HEK293 (cell line): ENCODE measurements at regions not wholly inside any gene's neighbourhood (a gene's known extent, or its start where the extent isn't known, plus 50 kb on each side); places are given as distances from the start of the nearest gene placed in this dataset.

Experiments
- CTCF ChIA-PET: fragments of 350-600 bp; formaldehyde crosslinking; extraction: SDS; loops from one replicate; lab custom pipeline; 2021; ENCODE audit warnings: antibody characterized with exemption; lab: Yijun Ruan, JAX
- POLR2A ChIA-PET: fragments of 300-600 bp; formaldehyde crosslinking; extraction: SDS; loops from one replicate; lab custom pipeline; 2020; ENCODE audit warnings: antibody characterized with exemption, inconsistent platforms; lab: Yijun Ruan, JAX
- H3K27ac ChIP-seq: fragments of 200-500 bp; sonication (Bioruptor generic); 2 replicates; pipeline ENCODE4 v1.5.1; 2014; ENCODE audit warnings: low read depth, low read length, control low read depth, inconsistent platforms; ENCODE audit errors: extremely low read depth
- H3K36me3 ChIP-seq, 2 experiments: fragments of 200-500 bp in 1 of 2; sonication (Bioruptor generic) in 1 of 2; 1 replicate in 1 of 2; 2 replicates in 1 of 2; pipeline ENCODE4 v1.5.1; 2014 to 2017; ENCODE audit warnings: inconsistent platforms in 2 of 2, low read length in 2 of 2; ENCODE audit not compliant: control insufficient read depth in 2 of 2, insufficient read depth in 1 of 2
- H3K4me1 ChIP-seq: fragments of 200-500 bp; sonication (Bioruptor generic); 2 replicates; pipeline ENCODE4 v1.5.1; 2014; ENCODE audit warnings: mild to moderate bottlenecking, low read length, inconsistent platforms; ENCODE audit not compliant: control insufficient read depth, insufficient read depth
- H3K4me3 ChIP-seq: 2 replicates; pipeline ENCODE4 v1.5.1; 2011; ENCODE audit warnings: low read depth, mild to moderate bottlenecking, control low read depth, low read length, moderate library complexity
- H3K9me3 ChIP-seq: fragments of 200-500 bp; sonication (Bioruptor generic); 2 replicates; pipeline ENCODE4 v1.5.1; 2014; ENCODE audit warnings: low read depth, low read length, inconsistent platforms; ENCODE audit not compliant: control insufficient read depth, insufficient read depth
- EGR2 ChIP-seq: fragments of 450-650 bp; formaldehyde crosslinking; IDR thresholded peaks from 2 replicates; pipeline ENCODE4 v1.5.1; 2016; ENCODE audit warnings: low read depth, missing biosample characterization, missing genetic modification characterization
- PRDM1 ChIP-seq: fragments of 450-650 bp; formaldehyde crosslinking; IDR thresholded peaks from 2 replicates; pipeline ENCODE4; 2016; ENCODE audit warnings: missing biosample characterization, missing genetic modification characterization
- SETDB1 ChIP-seq: IDR thresholded peaks from one replicate; pipeline ENCODE4 v1.6.1; 2017; ENCODE audit warnings: mild to moderate bottlenecking, low read length, moderate library complexity, mixed read lengths; ENCODE audit not compliant: insufficient read length
- ZBTB48 ChIP-seq: fragments of 450-650 bp; formaldehyde crosslinking; IDR thresholded peaks from 2 replicates; pipeline ENCODE4 v1.5.1; 2016; ENCODE audit warnings: missing biosample characterization, missing genetic modification characterization
- ZNF174 ChIP-seq: fragments of 450-650 bp; formaldehyde crosslinking; IDR thresholded peaks from 2 replicates; pipeline ENCODE4 v1.5.0; 2017; ENCODE audit warnings: missing biosample characterization, mild to moderate bottlenecking, missing genetic modification characterization
- ZNF184 ChIP-seq: fragments of 450-650 bp; IDR thresholded peaks from 2 replicates; pipeline ENCODE4 v1.5.1; 2018; ENCODE audit warnings: missing biosample characterization, mild to moderate bottlenecking, missing genetic modification characterization
- ZNF266 ChIP-seq: fragments of 450-650 bp; formaldehyde crosslinking; IDR thresholded peaks from 2 replicates; pipeline ENCODE4 v1.5.1; 2016; ENCODE audit warnings: missing biosample characterization, missing genetic modification characterization, low read depth
- ZNF404 ChIP-seq: fragments of 450-650 bp; formaldehyde crosslinking; IDR thresholded peaks from 2 replicates; pipeline ENCODE4 v1.5.1; 2017; ENCODE audit warnings: missing biosample characterization, missing genetic modification characterization
- ZNF473 ChIP-seq: fragments of 450-650 bp; formaldehyde crosslinking; IDR thresholded peaks from 2 replicates; pipeline ENCODE4 v1.5.1; 2017; ENCODE audit warnings: missing biosample characterization, missing genetic modification characterization
- ZNF555 ChIP-seq: fragments of 450-650 bp; formaldehyde crosslinking; conservative IDR thresholded peaks from 2 replicates; pipeline ENCODE4 v1.5.1; 2017; ENCODE audit warnings: missing biosample characterization, mild to moderate bottlenecking, missing genetic modification characterization, inconsistent platforms
- ZNF791 ChIP-seq: fragments of 450-650 bp; formaldehyde crosslinking; IDR thresholded peaks from 2 replicates; pipeline ENCODE4 v1.5.1; 2016; ENCODE audit warnings: missing biosample characterization, missing genetic modification characterization
- ZXDB ChIP-seq: fragments of 450-650 bp; formaldehyde crosslinking; IDR thresholded peaks from 2 replicates; pipeline ENCODE4 v1.5.1; 2016; ENCODE audit warnings: missing biosample characterization, missing genetic modification characterization
- TF ChIP-seq, protein P1 (sequence below): fragments of 450-650 bp; formaldehyde crosslinking; IDR thresholded peaks from 2 replicates; pipeline ENCODE4 v1.5.1; 2016; ENCODE audit warnings: missing biosample characterization, missing genetic modification characterization
- TF ChIP-seq, protein P2 (sequence below): fragments of 450-650 bp; formaldehyde crosslinking; IDR thresholded peaks from 2 replicates; pipeline ENCODE4 v1.5.1; 2016; ENCODE audit warnings: missing biosample characterization, missing genetic modification characterization
- TF ChIP-seq, protein P3 (sequence below): fragments of 450-650 bp; formaldehyde crosslinking; IDR thresholded peaks from 2 replicates; pipeline ENCODE4 v1.5.1; 2016; ENCODE audit warnings: missing biosample characterization, missing genetic modification characterization
- TF ChIP-seq, protein P4 (sequence below): fragments of 450-650 bp; formaldehyde crosslinking; IDR thresholded peaks from 2 replicates; pipeline ENCODE4 v1.5.1; 2017; ENCODE audit warnings: missing biosample characterization, missing genetic modification characterization
- TF ChIP-seq, protein P5 (sequence below): fragments of 450-650 bp; formaldehyde crosslinking; IDR thresholded peaks from 2 replicates; pipeline ENCODE4 v1.5.1; 2016; ENCODE audit warnings: missing biosample characterization, missing genetic modification characterization
- TF ChIP-seq, protein P6 (sequence below): fragments of 450-650 bp; formaldehyde crosslinking; IDR thresholded peaks from 2 replicates; pipeline ENCODE4 v1.5.1; 2016; ENCODE audit warnings: missing biosample characterization, missing genetic modification characterization
- TF ChIP-seq, protein P7 (sequence below): fragments of 450-650 bp; formaldehyde crosslinking; IDR thresholded peaks from 2 replicates; pipeline ENCODE4 v1.5.1; 2017; ENCODE audit warnings: missing biosample characterization, missing genetic modification characterization

DNA sequence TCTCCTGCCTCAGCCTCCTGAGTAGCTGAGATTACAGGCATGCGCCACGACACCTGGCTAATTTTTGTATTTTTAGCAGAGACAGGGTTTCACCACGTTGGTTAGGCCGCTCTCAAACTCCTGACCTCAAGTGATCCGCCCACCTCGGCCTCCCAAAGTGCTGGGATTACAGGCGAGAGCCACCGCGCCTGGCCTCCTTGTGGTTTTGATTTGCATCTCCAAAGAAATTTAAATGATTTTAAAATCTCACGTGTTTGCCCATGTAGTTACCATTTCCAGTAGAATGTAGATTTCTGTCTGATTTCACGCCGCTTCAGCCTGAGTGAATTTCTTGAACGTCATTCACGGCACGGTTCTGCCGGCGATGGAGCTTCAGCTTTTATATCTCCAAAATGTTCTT, 55.8 kb downstream of the IGF2 start:
- ChIA-PET CTCF (no interaction called here), POLR2A (no interaction called here)
- Histone ChIP-seq H3K4me3 (no peak overlapping the region), H3K4me1 (no peaks in the 10 kb centered on the region), H3K9me3 (no peaks in the 10 kb centered on the region), H3K36me3 (no peaks in the 10 kb centered on the region), H3K27ac (no peak overlapping the region)
- TF ChIP-seq ZNF473 = no peak
- no peak for TF ChIP-seq ZNF174
- TF ChIP-seq ZXDB = no peak
- TF ChIP-seq, protein P1, sequence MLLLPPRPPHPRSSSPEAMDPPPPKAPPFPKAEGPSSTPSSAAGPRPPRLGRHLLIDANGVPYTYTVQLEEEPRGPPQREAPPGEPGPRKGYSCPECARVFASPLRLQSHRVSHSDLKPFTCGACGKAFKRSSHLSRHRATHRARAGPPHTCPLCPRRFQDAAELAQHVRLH (tag by site-specific recombination) = no peak
- TF ChIP-seq, protein P2, sequence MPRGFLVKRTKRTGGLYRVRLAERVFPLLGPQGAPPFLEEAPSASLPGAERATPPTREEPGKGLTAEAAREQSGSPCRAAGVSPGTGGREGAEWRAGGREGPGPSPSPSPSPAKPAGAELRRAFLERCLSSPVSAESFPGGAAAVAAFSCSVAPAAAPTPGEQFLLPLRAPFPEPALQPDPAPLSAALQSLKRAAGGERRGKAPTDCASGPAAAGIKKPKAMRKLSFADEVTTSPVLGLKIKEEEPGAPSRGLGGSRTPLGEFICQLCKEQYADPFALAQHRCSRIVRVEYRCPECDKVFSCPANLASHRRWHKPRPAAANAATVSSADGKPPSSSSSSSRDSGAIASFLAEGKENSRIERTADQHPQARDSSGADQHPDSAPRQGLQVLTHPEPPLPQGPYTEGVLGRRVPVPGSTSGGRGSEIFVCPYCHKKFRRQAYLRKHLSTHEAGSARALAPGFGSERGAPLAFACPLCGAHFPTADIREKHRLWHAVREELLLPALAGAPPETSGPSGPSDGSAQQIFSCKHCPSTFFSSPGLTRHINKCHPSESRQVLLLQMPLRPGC (tag by site-specific recombination) = no peak
- TF ChIP-seq, protein P3, sequence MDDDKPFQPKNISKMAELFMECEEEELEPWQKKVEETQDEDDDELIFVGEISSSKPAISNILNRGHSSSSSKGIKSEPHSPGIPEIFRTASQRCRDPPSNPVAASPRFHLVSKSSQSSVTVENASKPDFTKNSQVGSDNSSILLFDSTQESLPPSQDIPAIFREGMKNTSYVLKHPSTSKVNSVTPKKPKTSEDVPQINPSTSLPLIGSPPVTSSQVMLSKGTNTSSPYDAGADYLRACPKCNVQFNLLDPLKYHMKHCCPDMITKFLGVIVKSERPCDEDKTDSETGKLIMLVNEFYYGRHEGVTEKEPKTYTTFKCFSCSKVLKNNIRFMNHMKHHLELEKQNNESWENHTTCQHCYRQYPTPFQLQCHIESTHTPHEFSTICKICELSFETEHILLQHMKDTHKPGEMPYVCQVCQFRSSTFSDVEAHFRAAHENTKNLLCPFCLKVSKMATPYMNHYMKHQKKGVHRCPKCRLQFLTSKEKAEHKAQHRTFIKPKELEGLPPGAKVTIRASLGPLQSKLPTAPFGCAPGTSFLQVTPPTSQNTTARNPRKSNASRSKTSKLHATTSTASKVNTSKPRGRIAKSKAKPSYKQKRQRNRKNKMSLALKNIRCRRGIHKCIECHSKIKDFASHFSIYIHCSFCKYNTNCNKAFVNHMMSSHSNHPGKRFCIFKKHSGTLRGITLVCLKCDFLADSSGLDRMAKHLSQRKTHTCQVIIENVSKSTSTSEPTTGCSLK = no peak
- no peak for TF ChIP-seq ZNF555 (tag by site-specific recombination)
- TF ChIP-seq EGR2 (tag by site-specific recombination) = no peak
- no peak for TF ChIP-seq SETDB1
- no peak for TF ChIP-seq ZBTB48 (tag by site-specific recombination)

DNA sequence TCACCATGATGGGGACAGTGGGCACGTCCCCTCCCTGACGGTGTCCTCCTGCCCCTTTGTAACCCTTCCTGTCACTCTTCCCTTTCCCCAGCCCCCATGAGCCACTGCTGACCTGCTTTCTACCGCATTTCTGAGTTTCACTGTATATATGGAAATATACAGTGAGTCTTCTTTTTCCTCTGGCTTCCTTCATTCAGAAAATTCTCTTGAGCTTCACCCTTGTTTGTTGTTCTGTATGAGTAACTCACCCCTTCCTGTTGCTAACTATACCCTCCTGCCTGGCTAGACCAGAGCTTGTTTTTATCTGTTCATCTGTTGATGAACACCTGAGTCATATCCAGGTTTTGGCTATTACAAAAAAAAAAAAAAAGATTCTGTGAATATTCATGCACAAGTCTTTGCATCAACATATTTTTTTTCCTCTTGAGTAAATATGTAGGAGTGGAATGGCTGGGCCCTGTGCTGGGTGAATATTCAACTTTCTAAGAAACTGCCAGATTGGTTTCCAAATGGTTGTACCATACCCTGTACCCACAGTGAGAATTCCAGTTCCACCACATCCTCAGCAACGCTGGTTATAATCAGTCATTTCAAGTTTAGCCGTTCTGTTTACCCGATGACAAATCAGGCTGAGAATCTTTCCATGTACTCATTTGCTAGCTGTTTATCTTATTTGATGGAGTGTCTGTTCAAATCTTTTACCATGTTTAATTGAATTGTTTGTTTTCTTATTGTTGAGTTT, 62.0 kb downstream of the IGF2 start:
- TF ChIP-seq ZNF266 = no peak
- no peak for TF ChIP-seq ZNF791
- no peak for TF ChIP-seq ZNF404 (tag by site-specific recombination)
- TF ChIP-seq ZNF184 = 0 out of 2 replicates have a peak, but pooled peaks have one; percentile 23
- no peak for TF ChIP-seq PRDM1 (tag by site-specific recombination)
- TF ChIP-seq, protein P4, sequence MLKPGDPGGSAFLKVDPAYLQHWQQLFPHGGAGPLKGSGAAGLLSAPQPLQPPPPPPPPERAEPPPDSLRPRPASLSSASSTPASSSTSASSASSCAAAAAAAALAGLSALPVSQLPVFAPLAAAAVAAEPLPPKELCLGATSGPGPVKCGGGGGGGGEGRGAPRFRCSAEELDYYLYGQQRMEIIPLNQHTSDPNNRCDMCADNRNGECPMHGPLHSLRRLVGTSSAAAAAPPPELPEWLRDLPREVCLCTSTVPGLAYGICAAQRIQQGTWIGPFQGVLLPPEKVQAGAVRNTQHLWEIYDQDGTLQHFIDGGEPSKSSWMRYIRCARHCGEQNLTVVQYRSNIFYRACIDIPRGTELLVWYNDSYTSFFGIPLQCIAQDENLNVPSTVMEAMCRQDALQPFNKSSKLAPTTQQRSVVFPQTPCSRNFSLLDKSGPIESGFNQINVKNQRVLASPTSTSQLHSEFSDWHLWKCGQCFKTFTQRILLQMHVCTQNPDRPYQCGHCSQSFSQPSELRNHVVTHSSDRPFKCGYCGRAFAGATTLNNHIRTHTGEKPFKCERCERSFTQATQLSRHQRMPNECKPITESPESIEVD (tag by site-specific recombination) = peak; percentile 51; the same call in 1 of the 2 replicates
- ChIA-PET POLR2A (interaction anchor here (0.5 kb wide), 1 partner anchor 300 kb away, joined by 4 read pairs; the partner anchor contains the start of gene CD81), CTCF (interaction anchor here (0.6 to 0.7 kb wide), 4 partner anchors 10 to 791 kb away, joined by 3 to 5 read pairs (median 3); no protein-coding TSS in a partner anchor)
- Histone ChIP-seq H3K27ac (no peak overlapping the region), H3K9me3 (no peaks in the 10 kb centered on the region), H3K4me1 (no peaks in the 10 kb centered on the region), H3K36me3 (no peaks in the 10 kb centered on the region), H3K4me3 (no peak overlapping the region)

DNA sequence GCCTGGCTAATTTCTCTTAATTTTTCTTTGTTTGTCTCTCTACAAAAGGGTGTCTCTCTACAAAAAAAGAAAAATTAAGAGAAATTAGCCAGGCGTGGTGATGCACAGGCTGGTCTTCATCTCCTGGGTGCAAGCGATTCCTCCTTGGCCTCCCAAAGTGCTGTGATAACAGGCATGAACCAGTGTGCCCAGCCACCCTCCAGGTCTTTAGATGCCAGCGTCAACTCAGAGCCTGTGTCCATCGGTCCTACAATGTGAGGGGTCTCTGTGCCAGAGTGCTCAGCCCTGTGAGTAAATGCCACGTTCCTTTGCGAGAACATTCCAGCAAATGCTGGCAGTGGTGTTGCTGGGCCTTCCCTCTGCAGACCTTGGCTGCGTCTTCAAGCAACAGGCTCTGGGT, 62.7 kb downstream of the IGF2 start:
- POLR2A ChIA-PET = no interaction called here
- TF ChIP-seq, protein P5, sequence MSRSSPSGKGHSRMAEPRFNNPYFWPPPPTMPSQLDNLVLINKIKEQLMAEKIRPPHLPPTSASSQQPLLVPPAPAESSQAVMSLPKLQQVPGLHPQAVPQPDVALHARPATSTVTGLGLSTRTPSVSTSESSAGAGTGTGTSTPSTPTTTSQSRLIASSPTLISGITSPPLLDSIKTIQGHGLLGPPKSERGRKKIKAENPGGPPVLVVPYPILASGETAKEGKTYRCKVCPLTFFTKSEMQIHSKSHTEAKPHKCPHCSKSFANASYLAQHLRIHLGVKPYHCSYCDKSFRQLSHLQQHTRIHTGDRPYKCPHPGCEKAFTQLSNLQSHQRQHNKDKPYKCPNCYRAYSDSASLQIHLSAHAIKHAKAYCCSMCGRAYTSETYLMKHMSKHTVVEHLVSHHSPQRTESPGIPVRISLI (tag by site-specific recombination) = no peak
- TF ChIP-seq, protein P6, sequence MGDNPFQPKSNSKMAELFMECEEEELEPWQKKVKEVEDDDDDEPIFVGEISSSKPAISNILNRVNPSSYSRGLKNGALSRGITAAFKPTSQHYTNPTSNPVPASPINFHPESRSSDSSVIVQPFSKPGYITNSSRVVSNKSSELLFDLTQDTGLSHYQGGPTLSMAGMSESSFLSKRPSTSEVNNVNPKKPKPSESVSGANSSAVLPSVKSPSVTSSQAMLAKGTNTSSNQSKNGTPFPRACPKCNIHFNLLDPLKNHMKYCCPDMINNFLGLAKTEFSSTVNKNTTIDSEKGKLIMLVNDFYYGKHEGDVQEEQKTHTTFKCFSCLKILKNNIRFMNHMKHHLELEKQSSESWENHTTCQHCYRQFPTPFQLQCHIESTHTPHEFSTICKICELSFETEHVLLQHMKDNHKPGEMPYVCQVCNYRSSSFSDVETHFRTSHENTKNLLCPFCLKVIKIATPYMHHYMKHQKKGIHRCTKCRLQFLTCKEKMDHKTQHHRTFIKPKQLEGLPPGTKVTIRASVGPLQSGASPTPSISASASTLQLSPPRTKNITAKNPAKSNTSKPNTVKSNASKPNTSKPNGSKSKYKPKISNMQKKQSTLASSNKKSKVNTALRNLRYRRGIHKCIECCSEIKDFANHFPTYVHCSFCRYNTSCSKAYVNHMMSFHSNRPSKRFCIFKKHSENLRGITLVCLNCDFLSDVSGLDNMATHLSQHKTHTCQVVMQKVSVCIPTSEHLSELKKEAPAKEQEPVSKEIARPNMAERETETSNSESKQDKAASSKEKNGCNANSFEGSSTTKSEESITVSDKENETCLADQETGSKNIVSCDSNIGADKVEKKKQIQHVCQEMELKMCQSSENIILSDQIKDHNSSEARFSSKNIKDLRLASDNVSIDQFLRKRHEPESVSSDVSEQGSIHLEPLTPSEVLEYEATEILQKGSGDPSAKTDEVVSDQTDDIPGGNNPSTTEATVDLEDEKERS (tag by site-specific recombination) = no peak
- TF ChIP-seq, protein P7, sequence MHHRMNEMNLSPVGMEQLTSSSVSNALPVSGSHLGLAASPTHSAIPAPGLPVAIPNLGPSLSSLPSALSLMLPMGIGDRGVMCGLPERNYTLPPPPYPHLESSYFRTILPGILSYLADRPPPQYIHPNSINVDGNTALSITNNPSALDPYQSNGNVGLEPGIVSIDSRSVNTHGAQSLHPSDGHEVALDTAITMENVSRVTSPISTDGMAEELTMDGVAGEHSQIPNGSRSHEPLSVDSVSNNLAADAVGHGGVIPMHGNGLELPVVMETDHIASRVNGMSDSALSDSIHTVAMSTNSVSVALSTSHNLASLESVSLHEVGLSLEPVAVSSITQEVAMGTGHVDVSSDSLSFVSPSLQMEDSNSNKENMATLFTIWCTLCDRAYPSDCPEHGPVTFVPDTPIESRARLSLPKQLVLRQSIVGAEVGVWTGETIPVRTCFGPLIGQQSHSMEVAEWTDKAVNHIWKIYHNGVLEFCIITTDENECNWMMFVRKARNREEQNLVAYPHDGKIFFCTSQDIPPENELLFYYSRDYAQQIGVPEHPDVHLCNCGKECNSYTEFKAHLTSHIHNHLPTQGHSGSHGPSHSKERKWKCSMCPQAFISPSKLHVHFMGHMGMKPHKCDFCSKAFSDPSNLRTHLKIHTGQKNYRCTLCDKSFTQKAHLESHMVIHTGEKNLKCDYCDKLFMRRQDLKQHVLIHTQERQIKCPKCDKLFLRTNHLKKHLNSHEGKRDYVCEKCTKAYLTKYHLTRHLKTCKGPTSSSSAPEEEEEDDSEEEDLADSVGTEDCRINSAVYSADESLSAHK (tag by site-specific recombination) = no peak

More for the DNA sequence above, 62.7 kb downstream of the IGF2 start:
- H3K4me1 ChIP-seq = no peaks in the 10 kb centered on the region
- no peaks in the 10 kb centered on the region for H3K9me3 ChIP-seq
- no peak overlapping the region for H3K27ac ChIP-seq
- CTCF ChIA-PET = interaction anchor here (0.5 to 1.8 kb wide), 4 partner anchors 11 to 228 kb away, joined by 3 to 7 read pairs (median 3); no protein-coding TSS in a partner anchor
- H3K36me3 ChIP-seq = no peaks in the 10 kb centered on the region
- H3K4me3 ChIP-seq = no peak overlapping the region
